GM12864 (cell line): ENCODE measurements at regions not wholly inside any gene's neighbourhood (a gene's known extent, or its start where the extent isn't known, plus 50 kb on each side); places are given as distances from the start of the nearest gene placed in this dataset.

Experiments used
- DNase-seq: peaks from one replicate; pipeline ENCODE4 v3.0.0-alpha.2; 2011; ENCODE audit warnings: low read depth
- H3K4me3 ChIP-seq: 2 replicates; pipeline ENCODE4 v1.5.1; 2011; ENCODE audit warnings: mild to moderate bottlenecking, low read depth, low read length, control low read depth
- CTCF ChIP-seq: IDR thresholded peaks from 2 replicates; pipeline ENCODE4 v1.5.1; 2011; ENCODE audit warnings: low read depth, mild to moderate bottlenecking, moderate library complexity, low read length, control low read depth, inconsistent platforms; ENCODE audit errors: missing control alignments

- no peak for DNase-seq
- TF ChIP-seq CTCF: no peak
- no peak overlapping the region for H3K4me3 ChIP-seq
These were observed 746.0 kb downstream of the VRK1 start for GRCh38 chr14:97543221-97543620.

- DNase-seq: no peak
These were observed 746.6 kb downstream of the VRK1 start for GRCh38 chr14:97543816-97544215.

GRCh38 chr14:97544571-97544970 is 747.4 kb downstream of the VRK1 start:
- TF ChIP-seq CTCF: no peak

More at GRCh38 chr14:97543816-97544215, 746.6 kb downstream of the VRK1 start:
- TF ChIP-seq CTCF: no peak
- no peak overlapping the region for H3K4me3 ChIP-seq

GRCh38 chr14:97546491-97547230 is 749.5 kb downstream of the VRK1 start:
- no peak for TF ChIP-seq CTCF
- no peak for DNase-seq
- no peak overlapping the region for H3K4me3 ChIP-seq

More at GRCh38 chr14:97544571-97544970, 747.4 kb downstream of the VRK1 start:
- no peak for DNase-seq
- H3K4me3 ChIP-seq: no peak overlapping the region

- no peak for TF ChIP-seq CTCF
- DNase-seq: no peak
- H3K4me3 ChIP-seq: no peak overlapping the region
These were observed 753.3 kb downstream of the VRK1 start for GRCh38 chr14:97550463-97550862.

DNA sequence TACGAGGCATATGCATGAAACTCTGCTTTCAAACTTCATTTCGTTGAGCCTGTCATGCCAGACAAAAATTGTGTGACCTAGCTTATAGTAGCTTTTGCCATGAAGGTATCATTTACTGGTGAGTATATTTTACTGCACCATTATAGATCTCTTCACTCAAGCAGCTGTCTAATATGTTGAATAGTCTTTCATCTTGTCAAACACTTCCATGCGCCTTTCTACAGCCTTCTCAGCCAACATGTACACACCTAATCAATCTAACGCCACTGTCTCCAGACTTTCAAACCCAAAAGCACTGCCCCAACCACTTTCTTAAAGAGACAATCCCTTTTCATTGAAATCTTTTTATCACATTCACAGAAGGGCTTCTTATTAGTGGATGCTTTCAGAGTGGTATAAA is 757.4 kb downstream of the VRK1 start:
- no peak for TF ChIP-seq CTCF

DNA sequence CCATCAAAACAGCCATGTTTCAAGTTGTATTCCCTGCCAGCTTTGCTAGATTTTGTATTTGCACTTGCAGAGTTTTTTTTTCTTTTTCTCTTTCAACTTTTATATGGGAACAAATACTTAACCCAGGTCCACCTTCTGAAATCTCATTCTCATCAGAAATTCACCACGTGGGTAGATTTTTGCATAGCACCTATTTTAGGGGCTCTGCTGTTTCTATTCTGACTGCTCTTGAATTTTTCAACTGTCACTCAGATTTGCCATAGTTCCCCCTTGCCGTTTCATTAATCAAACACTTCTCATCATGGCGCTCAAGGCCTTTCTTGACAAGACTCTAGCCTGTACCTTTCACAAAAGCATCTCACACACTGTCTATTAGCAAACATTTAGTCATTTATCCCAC is 767.2 kb downstream of the VRK1 start:
- H3K4me3 ChIP-seq: no peak overlapping the region
- no peak for TF ChIP-seq CTCF
- no peak for DNase-seq

More for the DNA sequence above, 757.4 kb downstream of the VRK1 start:
- no peak for DNase-seq
- no peak overlapping the region for H3K4me3 ChIP-seq
